K562 (cell line): ENCODE measurements at regions not wholly inside any gene's neighbourhood (a gene's known extent, or its start where the extent isn't known, plus 50 kb on each side); places are given as distances from the start of the nearest gene placed in this dataset.
"Not testable (repeated sequence)": the region's sequence is repeated elsewhere in the genome, so short reads cannot be mapped to it uniquely, and the experiment has no call there.

Experiments
- ATAC-seq: fragments of 200-7000 bp; cut with Tn5 transposase; 3 replicates; pipeline ENCODE4 v1.9.1; 2020; ENCODE audit warnings: moderate library complexity
- BruUV-seq: library from RNA; stranded (reverse); fragments of 400-500 nt; replicated peaks from 2 replicates; lab custom pipeline; 2021; lab: Mats Ljungman, UMichigan
- CTCF ChIA-PET: fragments of 300-600 bp; formaldehyde crosslinking; extraction: SDS; loops from one replicate; lab custom pipeline; 2021; ENCODE audit warnings: low intra/inter-chr PET ratio; lab: Yijun Ruan, JAX
- POLR2A ChIA-PET: fragments of 300-600, 350-650 bp; sonication (Branson Sonifier 250); formaldehyde crosslinking; extraction: SDS; loops from one replicate; lab custom pipeline; 2021; ENCODE audit warnings: antibody characterized with exemption, inconsistent platforms; lab: Yijun Ruan, JAX
- DNase-seq, 4 experiments: peaks; one replicate each; pipeline versions ENCODE4 v3.0.0 to v3.0.0-alpha.2; 2011 to 2018; ENCODE audit warnings: low spot score in 3 of 4, mixed read lengths in 3 of 4; ENCODE audit errors: extremely low read depth in 1 of 4
- FAIRE-seq: peaks from 2 replicates; lab custom pipeline; 2011; peaks lifted over from hg19 to GRCh38; lab: Jason Lieb, UNC
- H2AFZ ChIP-seq: 2 replicates; pipeline ENCODE4 v1.6.0; 2011; ENCODE audit warnings: low read depth, low read length, control low read depth, inconsistent platforms
- H3K27ac ChIP-seq: fragments of 200-600 bp; 3 replicates; pipeline ENCODE4 v1.8.0; 2011; ENCODE audit warnings: low read depth, mild to moderate bottlenecking, control low read depth, inconsistent platforms, low read length, moderate library complexity, mixed read lengths; ENCODE audit errors: extremely low read depth
- H3K27me3 ChIP-seq, 2 experiments: fragments of 300-600 bp in 1 of 2; 2 replicates in 1 of 2; 3 replicates in 1 of 2; pipeline versions ENCODE4 v1.6.0 to v1.8.0; 2011; ENCODE audit warnings: inconsistent platforms in 2 of 2, low read length in 2 of 2, mild to moderate bottlenecking in 1 of 2, mixed read lengths in 1 of 2, moderate library complexity in 1 of 2; ENCODE audit not compliant: control insufficient read depth in 2 of 2, insufficient read depth in 2 of 2
- H3K36me3 ChIP-seq: fragments of 300-600 bp; 3 replicates; pipeline ENCODE4 v1.8.0; 2011; ENCODE audit warnings: mild to moderate bottlenecking, low read length, inconsistent platforms; ENCODE audit not compliant: control insufficient read depth, insufficient read depth
- H3K4me1 ChIP-seq, 2 experiments: fragments of 200-600 bp in 1 of 2; replicated peaks in 1 of 2; 2 replicates in 1 of 2; 3 replicates in 1 of 2; pipeline versions ENCODE4 v1.5.1 to v1.8.0; 2011; ENCODE audit warnings: inconsistent platforms in 2 of 2, low read length in 2 of 2, mild to moderate bottlenecking in 1 of 2, mixed read lengths in 1 of 2, moderate library complexity in 1 of 2; ENCODE audit not compliant: control insufficient read depth in 2 of 2, insufficient read depth in 2 of 2
- H3K4me2 ChIP-seq: 2 replicates; pipeline ENCODE4 v1.6.1; 2011; ENCODE audit warnings: low read length, control low read depth, inconsistent platforms, mixed read lengths; ENCODE audit not compliant: insufficient read depth
- H3K4me3 ChIP-seq: fragments of 200-600 bp; sonication (generic), shearing (Covaris generic); 2 replicates; pipeline ENCODE4 v1.5.1; 2016; ENCODE audit warnings: control low read depth, inconsistent platforms
- H3K79me2 ChIP-seq: fragments of 200-600 bp; 3 replicates; pipeline ENCODE4 v1.8.0; 2011; ENCODE audit warnings: low read length, inconsistent platforms; ENCODE audit not compliant: control insufficient read depth, insufficient read depth
- H3K9ac ChIP-seq, 2 experiments: 2 replicates each; pipeline versions ENCODE4 v1.6.0 to v1.6.1; 2011; ENCODE audit warnings: low read depth in 2 of 2, low read length in 2 of 2, control low read depth in 1 of 2, inconsistent platforms in 1 of 2, mild to moderate bottlenecking in 1 of 2, mixed read lengths in 1 of 2; ENCODE audit not compliant: insufficient read depth in 1 of 2
- H3K9me1 ChIP-seq: one replicate; pipeline ENCODE4 v1.6.0; 2011; ENCODE audit warnings: inconsistent platforms, mild to moderate bottlenecking, low read length, moderate library complexity; ENCODE audit not compliant: control insufficient read depth, insufficient read depth
- H3K9me3 ChIP-seq: replicated peaks from 2 replicates; pipeline ENCODE4 v1.5.1; 2011; ENCODE audit warnings: low read depth, low read length, inconsistent platforms; ENCODE audit not compliant: control insufficient read depth, insufficient read depth
- H4K20me1 ChIP-seq: replicated peaks from 2 replicates; pipeline ENCODE4 v1.6.1; 2011; ENCODE audit warnings: low read length, inconsistent platforms, mixed read lengths; ENCODE audit not compliant: control insufficient read depth, insufficient read depth
- ATF7 ChIP-seq: fragments of 450-650 bp; IDR thresholded peaks from 2 replicates; pipeline ENCODE4 v1.7.1; 2014; ENCODE audit warnings: mild to moderate bottlenecking, moderate library complexity
- E2F5 ChIP-seq: sonication (generic); formaldehyde crosslinking; IDR thresholded peaks from 2 replicates; pipeline ENCODE4 v1.8.0; 2022; ENCODE audit warnings: mild to moderate bottlenecking, missing genetic modification reagents
- EP400 ChIP-seq: fragments of 450-650 bp; IDR thresholded peaks from 2 replicates; pipeline ENCODE4 v1.6.1; 2017; ENCODE audit warnings: antibody characterized with exemption, mild to moderate bottlenecking, moderate library complexity
- HNRNPL ChIP-seq: fragments of 200-400 bp; formaldehyde crosslinking; IDR thresholded peaks from 2 replicates; pipeline ENCODE4 v1.6.1; 2017; ENCODE audit warnings: low read depth, mild to moderate bottlenecking, low read length
- NFE2L1 ChIP-seq: fragments of 450-650 bp; IDR thresholded peaks from 2 replicates; pipeline ENCODE4 v1.6.1; 2016; ENCODE audit warnings: missing genetic modification characterization, low read depth, mild to moderate bottlenecking, missing compliant biosample characterization, moderate library complexity, borderline replicate concordance
- PCBP2 ChIP-seq: fragments of 200-400 bp; formaldehyde crosslinking; IDR thresholded peaks from 2 replicates; pipeline ENCODE4 v1.6.1; 2018; ENCODE audit warnings: low read length, low read depth, mild to moderate bottlenecking, moderate library complexity; ENCODE audit not compliant: poor library complexity, severe bottlenecking
- TRIM24 ChIP-seq, 2 experiments: fragments of 450-650 bp; IDR thresholded peaks; 2 replicates each; pipeline ENCODE4 v1.6.1; 2016
- XRCC4 ChIP-seq: IDR thresholded peaks from one replicate; pipeline ENCODE4 v1.6.1; 2011; ENCODE audit not compliant: insufficient read depth, insufficient read length; ENCODE audit errors: extremely low read depth
- ZNF316 ChIP-seq: fragments of 450-650 bp; IDR thresholded peaks from 2 replicates; pipeline ENCODE4 v1.6.1; 2016
- WGBS: fragments of 100-300 bp; shearing (Covaris generic); methylation state at CpG from one replicate; pipeline ENCODE4 v1.1.6; 2016; ENCODE audit warnings: low coverage, mixed read lengths; ENCODE audit not compliant: insufficient coverage; ENCODE audit errors: missing lambda C conversion rate; 5-methylcytosine and 5-hydroxymethylcytosine counted together
- in situ Hi-C: fragments of 300-500 bp; cut with MboI; formaldehyde crosslinking; loops from 4 replicates; pipeline ENCODE4 v1.15.0; 2018; ENCODE audit warnings: inconsistent platforms, mixed read lengths
- intact Hi-C: fragments of 100-400 bp; cut with micrococcal nuclease; formaldehyde crosslinking; loops from 2 replicates; pipeline ENCODE4 v1.14.2; 2022

GRCh38 chr4:33494150-33494549 is 2750.2 kb downstream of the ARAP2 start (continued):
- no peak for TF ChIP-seq EP400
- no peak for TF ChIP-seq XRCC4
- TF ChIP-seq HNRNPL = no peak
- TF ChIP-seq TRIM24 (IDR thresholded peaks at IDR 0.05) = no peak
- TF ChIP-seq E2F5 = no peak
- TF ChIP-seq ZNF316 = peak; percentile 68; the same call in 1 of the 2 replicates
- no peak for TF ChIP-seq PCBP2
- TF ChIP-seq NFE2L1 (tag) = peak; percentile 65
- TF ChIP-seq, all 486 proteins: peak for 10

- BruUV-seq, in situ Hi-C loops, POLR2A ChIA-PET, H3K9me3 ChIP-seq, DNase-seq, ATAC-seq, H2AFZ ChIP-seq, H3K9ac ChIP-seq, CTCF ChIA-PET, H3K36me3 ChIP-seq, H3K79me2 ChIP-seq, H4K20me1 ChIP-seq, H3K4me3 ChIP-seq, H3K4me1 ChIP-seq, H3K27me3 ChIP-seq, H3K9me1 ChIP-seq, FAIRE-seq, intact Hi-C loops, H3K4me2 ChIP-seq, H3K27ac ChIP-seq: not testable (repeated sequence)
- 0% methylated on average over 6 of the region's 6 CpGs for WGBS
- TF ChIP-seq ATF7 = 0 out of 2 replicates have a peak, but pooled peaks have one; percentile 18
Observed at GRCh38 chr4:33501587-33501986, 2742.7 kb downstream of the ARAP2 start.
